ENCODE measurements at regions not wholly inside any gene's neighbourhood (a gene's known extent, or its start where the extent isn't known, plus 50 kb on each side); places are given as distances from the start of the nearest gene placed in this dataset.

GRCh38 chr18:7336623-7337022, 105.7 kb downstream of the LRRC30 start:
- H3K9me3 ChIP-seq (ENCODE audit: control insufficient read depth, insufficient read depth, low read length) = no peaks in the 10 kb centered on the region; the same call in 1 of the 2 replicates
- H3K79me2 ChIP-seq (ENCODE audit: control insufficient read depth, low read length) = no peaks in the 10 kb centered on the region
- TF ChIP-seq CTCF (IDR thresholded peaks at IDR 0.05; ENCODE audit: low read depth, low read length, poor library complexity, severe bottlenecking) (no peak), EZH2phosphoT487 (IDR thresholded peaks at IDR 0.05; ENCODE audit: borderline replicate concordance, low read length) (no peak)
- no peaks in the 10 kb centered on the region for H4K20me1 ChIP-seq (ENCODE audit: control insufficient read depth, insufficient read depth, low read depth, low read length)
- no peak overlapping the region for H3K4me2 ChIP-seq (ENCODE audit: low read length)
- H3F3A ChIP-seq (ENCODE audit: control insufficient read depth, insufficient read depth) = no peaks in the 10 kb centered on the region
- H3K27me3 ChIP-seq (ENCODE audit: control insufficient read depth, low read length) = no peaks in the 10 kb centered on the region
- H3K9me2 ChIP-seq (replicated peaks; ENCODE audit: control insufficient read depth, low read length) = no peaks in the 10 kb centered on the region
- no peak overlapping the region for H3K27ac ChIP-seq (ENCODE audit: low read depth, low read length)
- no peak overlapping the region for H3K4me3 ChIP-seq (ENCODE audit: low read length)
- H3K4me1 ChIP-seq (ENCODE audit: control insufficient read depth, low read length) = no peaks in the 10 kb centered on the region
- no peaks in the 10 kb centered on the region for H3K36me3 ChIP-seq (ENCODE audit: control insufficient read depth, low read length)

- Histone ChIP-seq H3K9me2 (replicated peaks; ENCODE audit: control insufficient read depth, low read length) (no peaks in the 10 kb centered on the region), H3K4me3 (ENCODE audit: low read length) (no peak overlapping the region), H3K9me3 (ENCODE audit: control insufficient read depth, insufficient read depth, low read length) (no peaks in the 10 kb centered on the region; the same call in 1 of the 2 replicates), H3K36me3 (ENCODE audit: control insufficient read depth, low read length) (no peaks in the 10 kb centered on the region), H3K27me3 (ENCODE audit: control insufficient read depth, low read length) (no peaks in the 10 kb centered on the region), H3K79me2 (ENCODE audit: control insufficient read depth, low read length) (no peaks in the 10 kb centered on the region), H3K4me2 (ENCODE audit: low read length) (no peak overlapping the region), H3K27ac (ENCODE audit: low read depth, low read length) (no peak overlapping the region), H3K4me1 (ENCODE audit: control insufficient read depth, low read length) (no peaks in the 10 kb centered on the region), H4K20me1 (ENCODE audit: control insufficient read depth, insufficient read depth, low read depth, low read length) (no peaks in the 10 kb centered on the region), H3F3A (ENCODE audit: control insufficient read depth, insufficient read depth) (no peaks in the 10 kb centered on the region)
- TF ChIP-seq EZH2phosphoT487 (IDR thresholded peaks at IDR 0.05; ENCODE audit: borderline replicate concordance, low read length) (no peak), CTCF (IDR thresholded peaks at IDR 0.05; ENCODE audit: low read depth, low read length, poor library complexity, severe bottlenecking) (no peak)
Measured at GRCh38 chr18:7338846-7339245, 108.0 kb downstream of the LRRC30 start.

GRCh38 chr18:7341581-7342337, 110.9 kb downstream of the LRRC30 start:
- Histone ChIP-seq H3K4me2 (ENCODE audit: low read length) (no peak overlapping the region), H3K9me3 (ENCODE audit: control insufficient read depth, insufficient read depth, low read length) (no peaks in the 10 kb centered on the region; the same call in 1 of the 2 replicates), H3K79me2 (ENCODE audit: control insufficient read depth, low read length) (no peaks in the 10 kb centered on the region), H3K36me3 (ENCODE audit: control insufficient read depth, low read length) (no peaks in the 10 kb centered on the region), H3K4me3 (ENCODE audit: low read length) (no peak overlapping the region), H3K27me3 (ENCODE audit: control insufficient read depth, low read length) (no peaks in the 10 kb centered on the region), H3K9me2 (replicated peaks; ENCODE audit: control insufficient read depth, low read length) (no peaks in the 10 kb centered on the region), H3K27ac (ENCODE audit: low read depth, low read length) (no peak overlapping the region), H4K20me1 (ENCODE audit: control insufficient read depth, insufficient read depth, low read depth, low read length) (no peaks in the 10 kb centered on the region), H3K4me1 (ENCODE audit: control insufficient read depth, low read length) (no peaks in the 10 kb centered on the region), H3F3A (ENCODE audit: control insufficient read depth, insufficient read depth) (no peaks in the 10 kb centered on the region)
- TF ChIP-seq CTCF (IDR thresholded peaks at IDR 0.05; ENCODE audit: low read depth, low read length, poor library complexity, severe bottlenecking) (no peak), EZH2phosphoT487 (IDR thresholded peaks at IDR 0.05; ENCODE audit: borderline replicate concordance, low read length) (no peak)
